DND-41 (cell line): ENCODE measurements at regions not wholly inside any gene's neighbourhood (a gene's known extent, or its start where the extent isn't known, plus 50 kb on each side); places are given as distances from the start of the nearest gene placed in this dataset.

ENCODE experiments used
- ATAC-seq: fragments of 200-7000 bp; cut with Tn5 transposase; 3 replicates; pipeline ENCODE4 v1.9.1; 2021; ENCODE audit warnings: low read depth; ENCODE audit not compliant: insufficient read depth
- DNase-seq: peaks from one replicate; pipeline ENCODE4 v3.0.0-alpha.2; 2020
- H2AFZ ChIP-seq: 2 replicates; pipeline ENCODE4 v1.6.0; 2012; ENCODE audit warnings: low read depth, low read length
- H3K27ac ChIP-seq: 2 replicates; pipeline ENCODE4 v1.5.1; 2012; ENCODE audit warnings: low read length, inconsistent platforms
- H3K27me3 ChIP-seq: fragments of 200-600 bp; sonication (generic); 2 replicates; pipeline ENCODE4 v1.6.0; 2012; ENCODE audit warnings: low read length, mild to moderate bottlenecking, inconsistent platforms; ENCODE audit not compliant: insufficient read depth, poor library complexity
- H3K36me3 ChIP-seq: 2 replicates; pipeline ENCODE4 v1.5.1; 2012; ENCODE audit warnings: low read length, inconsistent platforms; ENCODE audit not compliant: insufficient read depth
- H3K4me1 ChIP-seq: 2 replicates; pipeline ENCODE4 v1.5.1; 2012; ENCODE audit warnings: mild to moderate bottlenecking, low read length; ENCODE audit not compliant: insufficient read depth
- H3K4me2 ChIP-seq: 2 replicates; pipeline ENCODE4 v1.6.0; 2012; ENCODE audit warnings: mild to moderate bottlenecking, moderate library complexity, low read length, inconsistent platforms; ENCODE audit not compliant: insufficient read depth
- H3K4me3 ChIP-seq, 2 experiments: fragments of 200-600 bp in 1 of 2; shearing (Covaris generic) in 1 of 2; 2 replicates each; pipeline ENCODE4 v1.5.1; 2012 to 2016; ENCODE audit warnings: inconsistent platforms in 2 of 2, low read length in 2 of 2, mild to moderate bottlenecking in 2 of 2, low read depth in 1 of 2, moderate library complexity in 1 of 2
- H3K79me2 ChIP-seq: 2 replicates; pipeline ENCODE4 v1.6.0; 2012; ENCODE audit warnings: low read length, inconsistent platforms; ENCODE audit not compliant: insufficient read depth
- H3K9ac ChIP-seq: 2 replicates; pipeline ENCODE4 v1.6.0; 2012; ENCODE audit warnings: low read depth, mild to moderate bottlenecking, inconsistent platforms, low read length, moderate library complexity
- H3K9me3 ChIP-seq: 2 replicates; pipeline ENCODE4 v1.5.1; 2012; ENCODE audit warnings: low read length, moderate library complexity, mild to moderate bottlenecking, inconsistent platforms; ENCODE audit not compliant: insufficient read depth, severe bottlenecking
- H4K20me1 ChIP-seq: 2 replicates; pipeline ENCODE4 v1.6.0; 2012; ENCODE audit warnings: low read length; ENCODE audit not compliant: insufficient read depth
- CTCF ChIP-seq: IDR thresholded peaks from 2 replicates; pipeline ENCODE4 v1.5.1; 2012; ENCODE audit warnings: borderline replicate concordance, low read length, moderate library complexity, mild to moderate bottlenecking; ENCODE audit not compliant: poor library complexity, severe bottlenecking; ENCODE audit errors: extremely low read depth
- EZH2 ChIP-seq: IDR thresholded peaks from 3 replicates; pipeline ENCODE4 v1.6.1; 2012; ENCODE audit warnings: borderline replicate concordance, low read depth, mild to moderate bottlenecking, moderate library complexity, low read length, inconsistent platforms; ENCODE audit not compliant: severe bottlenecking

GRCh38 chr1:223479261-223479660 lies 86.0 kb downstream of the CCDC185 start:
- Histone ChIP-seq H2AFZ (no peak overlapping the region), H3K4me2 (no peak overlapping the region), H3K27ac (no peak overlapping the region), H3K4me3 (no peak overlapping the region), H3K9me3 (no peaks in the 10 kb centered on the region), H3K9ac (no peak overlapping the region), H3K4me1 (no peaks in the 10 kb centered on the region), H3K79me2 (no peaks in the 10 kb centered on the region), H3K27me3 (peaks cover 18% of the 10 kb centered on the region), H3K36me3 (no peaks in the 10 kb centered on the region), H4K20me1 (no peaks in the 10 kb centered on the region)
- no peak for DNase-seq
- TF ChIP-seq CTCF (no peak), EZH2 (no peak)
- no peak for ATAC-seq

GRCh38 chr1:223479718-223480425 lies 86.7 kb downstream of the CCDC185 start:
- TF ChIP-seq EZH2 (no peak), CTCF (no peak)
- Histone ChIP-seq H3K79me2 (no peaks in the 10 kb centered on the region), H3K4me2 (no peak overlapping the region), H3K27ac (no peak overlapping the region), H3K36me3 (no peaks in the 10 kb centered on the region), H3K9ac (no peak overlapping the region), H3K4me3 (no peak overlapping the region), H3K9me3 (no peaks in the 10 kb centered on the region), H3K4me1 (no peaks in the 10 kb centered on the region), H4K20me1 (no peaks in the 10 kb centered on the region), H2AFZ (no peak overlapping the region), H3K27me3 (peaks cover 24% of the 10 kb centered on the region)
- no peak for DNase-seq
- no peak for ATAC-seq

GRCh38 chr1:223482132-223482531 lies 88.9 kb downstream of the CCDC185 start:
- Histone ChIP-seq H2AFZ (no peak overlapping the region), H3K4me1 (no peaks in the 10 kb centered on the region), H3K9ac (no peak overlapping the region), H4K20me1 (no peaks in the 10 kb centered on the region), H3K36me3 (no peaks in the 10 kb centered on the region), H3K4me2 (no peak overlapping the region), H3K27ac (no peak overlapping the region), H3K27me3 (peaks cover 30% of the 10 kb centered on the region), H3K9me3 (no peaks in the 10 kb centered on the region), H3K4me3 (no peak overlapping the region), H3K79me2 (no peaks in the 10 kb centered on the region)
- TF ChIP-seq EZH2 (no peak), CTCF (no peak)
- ATAC-seq (no peak), DNase-seq (no peak)
